A549 (cell line): ENCODE measurements at regions not wholly inside any gene's neighbourhood (a gene's known extent, or its start where the extent isn't known, plus 50 kb on each side); places are given as distances from the start of the nearest gene placed in this dataset.

ENCODE experiments used
- CEBPB ChIP-seq, 2 experiments: fragments of >200 bp in 1 of 2; sonication (Bioruptor Twin) in 1 of 2; formaldehyde crosslinking in 1 of 2; IDR thresholded peaks; 2 replicates each; pipeline ENCODE4 v1.6.1; 2012 to 2016
- EP300 ChIP-seq, 2 experiments: fragments of >200 bp; sonication (Bioruptor Twin); formaldehyde crosslinking; IDR thresholded peaks; 2 replicates in 1 of 2; 3 replicates in 1 of 2; pipeline ENCODE4 v1.6.1; 2016 to 2017
- GATA3 ChIP-seq: IDR thresholded peaks from 2 replicates; pipeline ENCODE4 v1.6.1; 2012; ENCODE audit warnings: borderline replicate concordance
- JUN ChIP-seq, 2 experiments: fragments of >200 bp; sonication (Bioruptor Twin); formaldehyde crosslinking; IDR thresholded peaks; 2 replicates in 1 of 2; 3 replicates in 1 of 2; pipeline ENCODE4 v1.6.1; 2016 to 2017
- KDM5A ChIP-seq: fragments of 200-600 bp; sonication (generic); IDR thresholded peaks from 2 replicates; pipeline ENCODE4 v1.6.1; 2016; ENCODE audit warnings: antibody characterized with exemption, mild to moderate bottlenecking
- MYC ChIP-seq: IDR thresholded peaks from 2 replicates; pipeline ENCODE4 v1.6.1; 2012; ENCODE audit warnings: mild to moderate bottlenecking, inconsistent platforms, low read length, improper control_type of control experiment, borderline replicate concordance
- NR3C1 ChIP-seq: fragments of >200 bp; sonication (Bioruptor Twin); formaldehyde crosslinking; IDR thresholded peaks from 3 replicates; pipeline ENCODE4 v1.6.1; 2017
- POLR2A ChIP-seq: IDR thresholded peaks from 2 replicates; pipeline ENCODE4 v1.6.1; 2012; ENCODE audit warnings: mild to moderate bottlenecking, low read length
- RCOR1 ChIP-seq: fragments of 150-350 bp; IDR thresholded peaks from 2 replicates; pipeline ENCODE4 v1.6.1; 2014; ENCODE audit warnings: antibody characterized with exemption, low read length, low read depth
- TF ChIP-seq, protein P1 (sequence below): fragments of 450-650 bp; IDR thresholded peaks from 2 replicates; pipeline ENCODE4 v1.6.1; 2014; ENCODE audit warnings: antibody characterized with exemption
- TF ChIP-seq, protein P2 (sequence below): fragments of >200 bp; sonication (Bioruptor Twin); formaldehyde crosslinking; IDR thresholded peaks from 3 replicates; pipeline ENCODE4 v1.5.1; 2016
- TF ChIP-seq, protein P3 (sequence below): fragments of 200-600 bp; sonication (generic); IDR thresholded peaks from 2 replicates; pipeline ENCODE4 v1.6.1; 2016; ENCODE audit warnings: antibody characterized with exemption, mild to moderate bottlenecking, moderate library complexity
- TF ChIP-seq, protein P4 (sequence below): IDR thresholded peaks from 2 replicates; pipeline ENCODE4 v1.6.1; 2012
- TF ChIP-seq, protein P5 (sequence below): fragments of 150-350 bp; IDR thresholded peaks from 2 replicates; pipeline ENCODE4 v1.6.1; 2014; ENCODE audit warnings: low read depth, mild to moderate bottlenecking, low read length

DNA sequence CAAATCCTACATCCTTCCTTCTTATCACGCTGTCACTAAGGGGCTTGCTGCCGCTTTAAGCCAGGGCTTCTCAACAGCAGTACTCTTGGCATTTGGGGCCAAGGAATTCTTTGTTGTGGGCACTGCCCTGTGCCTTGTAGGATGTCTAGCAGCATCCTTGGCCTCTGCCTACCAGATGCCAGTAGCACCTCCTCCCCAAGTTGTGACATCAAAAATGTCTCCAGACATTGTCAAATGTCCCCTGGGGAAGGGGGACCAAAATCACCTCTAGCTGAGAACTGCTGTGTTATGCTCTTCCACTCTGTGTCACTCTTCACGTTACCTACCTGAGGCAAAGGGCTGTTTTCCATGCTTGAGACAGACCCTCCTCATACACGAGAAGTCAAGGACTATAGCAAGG lies 400.3 kb upstream of the POU3F1 start:
- TF ChIP-seq, protein P1, sequence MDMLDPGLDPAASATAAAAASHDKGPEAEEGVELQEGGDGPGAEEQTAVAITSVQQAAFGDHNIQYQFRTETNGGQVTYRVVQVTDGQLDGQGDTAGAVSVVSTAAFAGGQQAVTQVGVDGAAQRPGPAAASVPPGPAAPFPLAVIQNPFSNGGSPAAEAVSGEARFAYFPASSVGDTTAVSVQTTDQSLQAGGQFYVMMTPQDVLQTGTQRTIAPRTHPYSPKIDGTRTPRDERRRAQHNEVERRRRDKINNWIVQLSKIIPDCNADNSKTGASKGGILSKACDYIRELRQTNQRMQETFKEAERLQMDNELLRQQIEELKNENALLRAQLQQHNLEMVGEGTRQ, result no peak
- TF ChIP-seq, protein P2, sequence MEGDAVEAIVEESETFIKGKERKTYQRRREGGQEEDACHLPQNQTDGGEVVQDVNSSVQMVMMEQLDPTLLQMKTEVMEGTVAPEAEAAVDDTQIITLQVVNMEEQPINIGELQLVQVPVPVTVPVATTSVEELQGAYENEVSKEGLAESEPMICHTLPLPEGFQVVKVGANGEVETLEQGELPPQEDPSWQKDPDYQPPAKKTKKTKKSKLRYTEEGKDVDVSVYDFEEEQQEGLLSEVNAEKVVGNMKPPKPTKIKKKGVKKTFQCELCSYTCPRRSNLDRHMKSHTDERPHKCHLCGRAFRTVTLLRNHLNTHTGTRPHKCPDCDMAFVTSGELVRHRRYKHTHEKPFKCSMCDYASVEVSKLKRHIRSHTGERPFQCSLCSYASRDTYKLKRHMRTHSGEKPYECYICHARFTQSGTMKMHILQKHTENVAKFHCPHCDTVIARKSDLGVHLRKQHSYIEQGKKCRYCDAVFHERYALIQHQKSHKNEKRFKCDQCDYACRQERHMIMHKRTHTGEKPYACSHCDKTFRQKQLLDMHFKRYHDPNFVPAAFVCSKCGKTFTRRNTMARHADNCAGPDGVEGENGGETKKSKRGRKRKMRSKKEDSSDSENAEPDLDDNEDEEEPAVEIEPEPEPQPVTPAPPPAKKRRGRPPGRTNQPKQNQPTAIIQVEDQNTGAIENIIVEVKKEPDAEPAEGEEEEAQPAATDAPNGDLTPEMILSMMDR, result no peak
- TF ChIP-seq KDM5A, result no peak
- TF ChIP-seq CEBPB (IDR thresholded peaks at IDR 0.05), result no peak
- TF ChIP-seq, protein P3, sequence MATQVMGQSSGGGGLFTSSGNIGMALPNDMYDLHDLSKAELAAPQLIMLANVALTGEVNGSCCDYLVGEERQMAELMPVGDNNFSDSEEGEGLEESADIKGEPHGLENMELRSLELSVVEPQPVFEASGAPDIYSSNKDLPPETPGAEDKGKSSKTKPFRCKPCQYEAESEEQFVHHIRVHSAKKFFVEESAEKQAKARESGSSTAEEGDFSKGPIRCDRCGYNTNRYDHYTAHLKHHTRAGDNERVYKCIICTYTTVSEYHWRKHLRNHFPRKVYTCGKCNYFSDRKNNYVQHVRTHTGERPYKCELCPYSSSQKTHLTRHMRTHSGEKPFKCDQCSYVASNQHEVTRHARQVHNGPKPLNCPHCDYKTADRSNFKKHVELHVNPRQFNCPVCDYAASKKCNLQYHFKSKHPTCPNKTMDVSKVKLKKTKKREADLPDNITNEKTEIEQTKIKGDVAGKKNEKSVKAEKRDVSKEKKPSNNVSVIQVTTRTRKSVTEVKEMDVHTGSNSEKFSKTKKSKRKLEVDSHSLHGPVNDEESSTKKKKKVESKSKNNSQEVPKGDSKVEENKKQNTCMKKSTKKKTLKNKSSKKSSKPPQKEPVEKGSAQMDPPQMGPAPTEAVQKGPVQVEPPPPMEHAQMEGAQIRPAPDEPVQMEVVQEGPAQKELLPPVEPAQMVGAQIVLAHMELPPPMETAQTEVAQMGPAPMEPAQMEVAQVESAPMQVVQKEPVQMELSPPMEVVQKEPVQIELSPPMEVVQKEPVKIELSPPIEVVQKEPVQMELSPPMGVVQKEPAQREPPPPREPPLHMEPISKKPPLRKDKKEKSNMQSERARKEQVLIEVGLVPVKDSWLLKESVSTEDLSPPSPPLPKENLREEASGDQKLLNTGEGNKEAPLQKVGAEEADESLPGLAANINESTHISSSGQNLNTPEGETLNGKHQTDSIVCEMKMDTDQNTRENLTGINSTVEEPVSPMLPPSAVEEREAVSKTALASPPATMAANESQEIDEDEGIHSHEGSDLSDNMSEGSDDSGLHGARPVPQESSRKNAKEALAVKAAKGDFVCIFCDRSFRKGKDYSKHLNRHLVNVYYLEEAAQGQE, result no peak
- TF ChIP-seq GATA3, result no peak
- no peak for TF ChIP-seq POLR2A
- TF ChIP-seq EP300 (IDR thresholded peaks at IDR 0.05), result no peak
- TF ChIP-seq MYC, result no peak
- no peak for TF ChIP-seq RCOR1
- TF ChIP-seq, protein P4, sequence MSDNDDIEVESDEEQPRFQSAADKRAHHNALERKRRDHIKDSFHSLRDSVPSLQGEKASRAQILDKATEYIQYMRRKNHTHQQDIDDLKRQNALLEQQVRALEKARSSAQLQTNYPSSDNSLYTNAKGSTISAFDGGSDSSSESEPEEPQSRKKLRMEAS, result no peak
- TF ChIP-seq, protein P5, sequence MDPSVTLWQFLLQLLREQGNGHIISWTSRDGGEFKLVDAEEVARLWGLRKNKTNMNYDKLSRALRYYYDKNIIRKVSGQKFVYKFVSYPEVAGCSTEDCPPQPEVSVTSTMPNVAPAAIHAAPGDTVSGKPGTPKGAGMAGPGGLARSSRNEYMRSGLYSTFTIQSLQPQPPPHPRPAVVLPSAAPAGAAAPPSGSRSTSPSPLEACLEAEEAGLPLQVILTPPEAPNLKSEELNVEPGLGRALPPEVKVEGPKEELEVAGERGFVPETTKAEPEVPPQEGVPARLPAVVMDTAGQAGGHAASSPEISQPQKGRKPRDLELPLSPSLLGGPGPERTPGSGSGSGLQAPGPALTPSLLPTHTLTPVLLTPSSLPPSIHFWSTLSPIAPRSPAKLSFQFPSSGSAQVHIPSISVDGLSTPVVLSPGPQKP, result no peak
- TF ChIP-seq NR3C1, result no peak
- TF ChIP-seq JUN (IDR thresholded peaks at IDR 0.05), result no peak
